Chondrocyte (in vitro differentiated cells): ENCODE measurements at regions not wholly inside any gene's neighbourhood (a gene's known extent, or its start where the extent isn't known, plus 50 kb on each side); places are given as distances from the start of the nearest gene placed in this dataset.

Experiments
- DNase-seq: peaks from one replicate; pipeline ENCODE4 v3.0.0; 2021; ENCODE audit warnings: mixed read lengths, low spot score
- H3K27ac Mint-ChIP-seq: one replicate; pipeline ENCODE4 v1.8.0; 2021; ENCODE audit warnings: mild to moderate bottlenecking, moderate library complexity, mixed read lengths; ENCODE audit not compliant: unreplicated experiment
- H3K27me3 Mint-ChIP-seq: 2 replicates; pipeline ENCODE4 v1.8.0; 2021; ENCODE audit warnings: low read depth, mixed read lengths
- H3K36me3 Mint-ChIP-seq: 2 replicates; pipeline ENCODE4 v1.8.0; 2021; ENCODE audit warnings: low read depth, mixed read lengths
- H3K4me1 Mint-ChIP-seq: 2 replicates; pipeline ENCODE4 v1.8.0; 2021; ENCODE audit warnings: low read depth, mild to moderate bottlenecking, mixed read lengths
- H3K4me3 Mint-ChIP-seq: one replicate; pipeline ENCODE4 v1.8.0; 2021; ENCODE audit warnings: mild to moderate bottlenecking, moderate library complexity, mixed read lengths; ENCODE audit not compliant: unreplicated experiment
- H3K9me3 Mint-ChIP-seq: 2 replicates; pipeline ENCODE4 v1.8.0; 2021; ENCODE audit warnings: low read depth, mixed read lengths
- TF ChIP-seq, protein P1 (sequence below): fragments of 200-600 bp; sonication (generic); IDR thresholded peaks from 2 replicates; pipeline ENCODE4 v1.5.0; 2021; ENCODE audit warnings: antibody characterized with exemption, mild to moderate bottlenecking, moderate library complexity

DNA sequence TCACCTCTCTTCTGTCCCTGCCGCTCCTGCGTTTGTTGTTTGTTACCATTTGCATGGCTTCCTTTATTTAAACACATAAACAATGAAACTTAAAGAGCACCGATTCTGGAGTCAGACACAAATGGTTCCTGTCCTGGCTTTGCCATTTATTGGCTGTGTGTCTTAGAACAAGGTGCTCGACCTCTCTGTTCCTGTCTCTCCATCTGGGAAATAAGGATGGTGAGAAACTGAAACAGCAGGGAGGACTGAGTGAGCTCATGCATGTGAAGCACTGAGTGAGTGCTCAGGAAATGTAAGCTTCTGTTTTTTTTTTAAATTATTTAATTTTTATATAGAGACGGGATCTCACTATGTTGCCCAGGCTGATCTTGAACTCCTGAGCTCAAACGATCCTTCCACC, 148.2 kb upstream of the WNT4 start:
- Mint-ChIP-seq H3K4me1 (peaks cover 4% of the 10 kb centered on the region), H3K27me3 (peaks cover 3% of the 10 kb centered on the region), H3K36me3 (no peaks in the 10 kb centered on the region), H3K9me3 (no peaks in the 10 kb centered on the region), H3K4me3 (no peak overlapping the region), H3K27ac (no peak overlapping the region)
- no peak for DNase-seq
- TF ChIP-seq, protein P1, sequence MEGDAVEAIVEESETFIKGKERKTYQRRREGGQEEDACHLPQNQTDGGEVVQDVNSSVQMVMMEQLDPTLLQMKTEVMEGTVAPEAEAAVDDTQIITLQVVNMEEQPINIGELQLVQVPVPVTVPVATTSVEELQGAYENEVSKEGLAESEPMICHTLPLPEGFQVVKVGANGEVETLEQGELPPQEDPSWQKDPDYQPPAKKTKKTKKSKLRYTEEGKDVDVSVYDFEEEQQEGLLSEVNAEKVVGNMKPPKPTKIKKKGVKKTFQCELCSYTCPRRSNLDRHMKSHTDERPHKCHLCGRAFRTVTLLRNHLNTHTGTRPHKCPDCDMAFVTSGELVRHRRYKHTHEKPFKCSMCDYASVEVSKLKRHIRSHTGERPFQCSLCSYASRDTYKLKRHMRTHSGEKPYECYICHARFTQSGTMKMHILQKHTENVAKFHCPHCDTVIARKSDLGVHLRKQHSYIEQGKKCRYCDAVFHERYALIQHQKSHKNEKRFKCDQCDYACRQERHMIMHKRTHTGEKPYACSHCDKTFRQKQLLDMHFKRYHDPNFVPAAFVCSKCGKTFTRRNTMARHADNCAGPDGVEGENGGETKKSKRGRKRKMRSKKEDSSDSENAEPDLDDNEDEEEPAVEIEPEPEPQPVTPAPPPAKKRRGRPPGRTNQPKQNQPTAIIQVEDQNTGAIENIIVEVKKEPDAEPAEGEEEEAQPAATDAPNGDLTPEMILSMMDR: no peak

DNA sequence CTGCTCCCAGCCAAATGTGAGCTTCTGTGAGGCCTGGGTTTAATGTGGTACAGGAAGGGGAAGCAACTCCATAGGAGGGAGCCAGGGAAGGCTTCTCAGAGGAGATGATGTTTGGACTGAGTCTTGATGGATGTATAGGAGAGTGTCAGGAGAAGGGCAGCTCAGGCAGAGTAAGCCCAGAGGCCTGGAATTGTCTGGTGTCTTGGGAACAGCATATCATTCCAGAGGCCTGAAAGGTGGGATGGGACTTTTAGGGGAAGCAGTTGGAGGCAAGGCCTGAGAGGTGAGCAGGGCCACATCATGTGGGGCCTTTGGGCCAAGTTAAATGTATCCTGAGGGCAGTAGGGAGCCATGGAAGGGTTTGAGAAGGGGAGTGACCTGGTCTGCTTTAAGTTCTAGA, 148.6 kb upstream of the WNT4 start:
- H3K36me3 Mint-ChIP-seq: no peaks in the 10 kb centered on the region
- no peak overlapping the region for H3K27ac Mint-ChIP-seq
- TF ChIP-seq, protein P1: no peak
- H3K4me1 Mint-ChIP-seq: peaks cover 8% of the 10 kb centered on the region
- no peak overlapping the region for H3K4me3 Mint-ChIP-seq
- no peaks in the 10 kb centered on the region for H3K9me3 Mint-ChIP-seq
- peaks cover 3% of the 10 kb centered on the region for H3K27me3 Mint-ChIP-seq
- DNase-seq: no peak

DNA sequence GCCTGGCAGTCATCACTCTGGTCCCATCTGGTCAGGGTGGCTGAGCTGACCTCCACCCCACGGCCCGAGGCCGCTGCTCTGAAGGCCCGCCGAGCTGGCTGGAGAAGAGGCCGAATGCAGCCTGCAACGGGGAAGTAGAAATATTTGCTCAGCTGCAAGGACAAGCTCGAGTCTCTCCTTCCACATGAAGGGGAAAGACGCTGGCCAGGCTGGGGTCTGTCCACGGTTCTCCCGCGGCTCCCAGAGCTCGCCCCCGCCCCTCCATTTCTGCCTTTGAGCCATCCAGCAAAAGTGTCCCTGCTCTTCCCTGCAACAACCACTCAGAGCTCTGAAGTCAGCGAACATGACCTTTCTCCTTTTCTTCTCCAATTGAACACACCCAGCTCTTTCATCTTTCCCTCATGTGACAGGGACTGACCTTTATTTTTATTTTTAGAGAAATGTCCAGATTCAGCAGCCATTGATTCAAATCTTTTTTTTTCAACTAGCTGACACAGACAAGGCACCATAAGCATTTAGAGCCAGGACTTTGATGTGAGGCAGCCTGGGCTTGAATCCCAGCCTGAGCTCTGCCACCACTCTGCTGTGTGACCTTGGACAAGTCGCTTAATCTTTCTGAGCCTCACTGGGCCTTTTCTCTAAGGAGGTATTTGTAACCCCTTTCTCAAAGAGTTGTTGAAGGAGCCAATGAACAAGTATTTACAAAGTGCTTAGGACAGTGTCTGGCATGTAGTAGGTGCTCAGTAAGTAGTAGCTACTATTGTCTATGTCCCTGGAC, 149.3 kb upstream of the WNT4 start:
- no peak overlapping the region for H3K4me3 Mint-ChIP-seq
- no peaks in the 10 kb centered on the region for H3K9me3 Mint-ChIP-seq
- peaks cover 3% of the 10 kb centered on the region for H3K27me3 Mint-ChIP-seq
- no peaks in the 10 kb centered on the region for H3K36me3 Mint-ChIP-seq
- H3K27ac Mint-ChIP-seq: peak overlapping the region; percentile 1
- DNase-seq: peak; percentile 52
- H3K4me1 Mint-ChIP-seq: peaks cover 15% of the 10 kb centered on the region
- TF ChIP-seq, protein P1: no peak

DNA sequence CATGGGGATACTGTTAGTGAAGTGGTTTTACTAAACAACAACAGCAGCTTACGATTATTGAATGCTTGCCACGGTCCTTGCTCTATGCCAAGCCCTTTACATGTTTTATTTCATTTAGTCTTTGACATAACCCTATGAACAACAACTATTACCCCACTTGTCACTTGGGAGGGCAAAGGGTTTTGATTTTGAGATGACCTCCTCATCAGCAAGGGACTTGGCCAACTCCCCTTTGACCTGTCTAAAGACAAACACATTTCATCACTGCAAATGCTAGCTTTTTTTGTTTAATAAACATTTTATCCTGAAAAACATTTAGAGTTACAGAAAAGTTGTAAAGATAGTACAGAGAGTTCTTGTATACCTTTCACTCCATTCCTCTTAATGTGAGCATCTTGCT, 152.5 kb upstream of the WNT4 start:
- DNase-seq: no peak
- peaks cover 13% of the 10 kb centered on the region for H3K27me3 Mint-ChIP-seq
- H3K4me3 Mint-ChIP-seq: no peak overlapping the region
- peaks cover under 1% of the 10 kb centered on the region for H3K9me3 Mint-ChIP-seq
- H3K27ac Mint-ChIP-seq: no peak overlapping the region
- TF ChIP-seq, protein P1: no peak
- peaks cover 12% of the 10 kb centered on the region for H3K4me1 Mint-ChIP-seq
- H3K36me3 Mint-ChIP-seq: no peaks in the 10 kb centered on the region

DNA sequence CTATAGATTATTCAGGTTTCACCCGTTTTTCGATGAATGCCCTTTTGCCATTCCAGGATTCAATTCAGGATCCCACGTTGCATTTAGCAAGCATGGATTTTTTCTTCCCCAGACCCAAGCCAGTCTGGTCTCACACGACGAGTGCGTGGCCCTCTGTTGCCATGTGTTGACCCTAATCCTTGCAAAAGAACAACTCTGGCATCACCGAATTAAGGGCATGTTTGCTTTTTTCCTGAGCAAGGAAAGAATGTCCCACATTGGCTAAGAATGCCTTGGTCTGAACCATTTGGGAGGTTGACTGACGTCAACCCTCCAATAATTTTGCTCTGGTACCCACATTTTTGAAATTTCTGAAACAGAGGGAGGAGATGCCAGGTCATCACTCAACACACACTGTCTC, 153.0 kb upstream of the WNT4 start:
- H3K27me3 Mint-ChIP-seq: peaks cover 18% of the 10 kb centered on the region
- no peak overlapping the region for H3K27ac Mint-ChIP-seq
- no peak overlapping the region for H3K4me3 Mint-ChIP-seq
- TF ChIP-seq, protein P1: no peak
- peaks cover 12% of the 10 kb centered on the region for H3K4me1 Mint-ChIP-seq
- H3K9me3 Mint-ChIP-seq: peaks cover 5% of the 10 kb centered on the region
- no peaks in the 10 kb centered on the region for H3K36me3 Mint-ChIP-seq
- no peak for DNase-seq
